ENCODE measurements at regions not wholly inside any gene's neighbourhood (a gene's known extent, or its start where the extent isn't known, plus 50 kb on each side); places are given as distances from the start of the nearest gene placed in this dataset.

GRCh38 chr12:97005174-97005573 is 98.1 kb downstream of the NEDD1 start:
- TF ChIP-seq CTCF (IDR thresholded peaks at IDR 0.05; ENCODE audit: extremely low read depth in 1 of 2, insufficient read depth in 1 of 2, low read depth in 1 of 2, low read length in 2 of 2) (no peak), EZH2 (IDR thresholded peaks at IDR 0.05; ENCODE audit: borderline replicate concordance, low read depth, low read length, severe bottlenecking) (no peak), POLR2A (IDR thresholded peaks at IDR 0.05; ENCODE audit: low read depth, low read length) (no peak), POLR2AphosphoS5 (IDR thresholded peaks at IDR 0.05; ENCODE audit: insufficient read depth, low read depth, low read length) (no peak), FOS (IDR thresholded peaks at IDR 0.05; ENCODE audit: borderline replicate concordance, insufficient read depth, low read length) (no peak), MAX (IDR thresholded peaks at IDR 0.05; ENCODE audit: insufficient read depth, insufficient read length) (no peak)
